A673 (cell line): ENCODE measurements at regions not wholly inside any gene's neighbourhood (a gene's known extent, or its start where the extent isn't known, plus 50 kb on each side); places are given as distances from the start of the nearest gene placed in this dataset.

Experiments used
- BruUV-seq: library from RNA; stranded (reverse); fragments of 400-500 nt; replicated peaks from 2 replicates; lab custom pipeline; 2021; lab: Mats Ljungman, UMichigan
- CTCF ChIA-PET: fragments of 300-600 bp; sonication (Branson Sonifier 250); formaldehyde crosslinking; loops from one replicate; lab custom pipeline; 2022; ENCODE audit warnings: antibody characterized with exemption; lab: Charles Lee
- POLR2A ChIA-PET: fragments of 300-600 bp; sonication (Branson Sonifier 250); formaldehyde crosslinking; loops from one replicate; lab custom pipeline; 2022; ENCODE audit warnings: antibody characterized with exemption; ENCODE audit not compliant: low non-redundant PET; lab: Charles Lee
- DNase-seq: peaks from one replicate; pipeline ENCODE4 v3.0.0-alpha.2; 2015; ENCODE audit warnings: low spot score
- H3K27ac ChIP-seq: fragments of 200-600 bp; sonication (generic); 2 replicates; pipeline ENCODE4 v1.5.1; 2016; ENCODE audit warnings: mixed run types, low read depth, mild to moderate bottlenecking, mixed read lengths, antibody characterized with exemption, low read length; ENCODE audit not compliant: poor library complexity, severe bottlenecking
- H3K27me3 ChIP-seq: fragments of 200-600 bp; sonication (generic); replicated peaks from 2 replicates; pipeline ENCODE4 v1.6.1; 2017; ENCODE audit warnings: mixed run types, low read depth, mild to moderate bottlenecking, mixed read lengths, antibody characterized with exemption, low read length; ENCODE audit not compliant: insufficient read depth, poor library complexity
- H3K36me3 ChIP-seq: fragments of 200-600 bp; sonication (generic); 2 replicates; pipeline ENCODE4 v1.6.1; 2016; ENCODE audit warnings: mixed run types, mild to moderate bottlenecking, mixed read lengths, antibody characterized with exemption, low read length; ENCODE audit not compliant: insufficient read depth, poor library complexity, severe bottlenecking
- H3K4me1 ChIP-seq: fragments of 200-600 bp; sonication (generic); 2 replicates; pipeline ENCODE4 v1.6.1; 2017; ENCODE audit warnings: mixed run types, mild to moderate bottlenecking, mixed read lengths, antibody characterized with exemption, low read length; ENCODE audit not compliant: insufficient read depth, poor library complexity, severe bottlenecking
- H3K4me3 ChIP-seq: fragments of 200-600 bp; sonication (generic); 2 replicates; pipeline ENCODE4 v1.5.1; 2016; ENCODE audit warnings: low read depth, mixed run types, mild to moderate bottlenecking, mixed read lengths, low read length; ENCODE audit not compliant: poor library complexity, severe bottlenecking
- H3K9me3 ChIP-seq: fragments of 200-600 bp; sonication (generic); 2 replicates; pipeline ENCODE4 v1.6.1; 2016; ENCODE audit warnings: mixed run types, low read depth, mild to moderate bottlenecking, mixed read lengths, antibody characterized with exemption, low read length; ENCODE audit not compliant: poor library complexity, severe bottlenecking
- EZH2 ChIP-seq: fragments of 200-600 bp; sonication (generic); IDR thresholded peaks from 2 replicates; pipeline ENCODE4 v1.6.1; 2017; ENCODE audit warnings: borderline replicate concordance, low read depth, mild to moderate bottlenecking, mixed read lengths, antibody characterized with exemption, low read length; ENCODE audit not compliant: poor library complexity, severe bottlenecking
- intact Hi-C: fragments of 100-400 bp; cut with micrococcal nuclease; formaldehyde crosslinking; loops from one replicate; pipeline ENCODE4 v1.10.0; 2022; ENCODE audit not compliant: unreplicated experiment
- TF ChIP-seq, protein P1 (sequence below): fragments of 300-800, 200-600 bp; sonication (generic); conservative IDR thresholded peaks from 2 replicates; pipeline ENCODE4 v1.5.1; 2017; ENCODE audit warnings: low read depth, mild to moderate bottlenecking, antibody characterized with exemption, low read length, moderate library complexity, mixed read lengths

DNA sequence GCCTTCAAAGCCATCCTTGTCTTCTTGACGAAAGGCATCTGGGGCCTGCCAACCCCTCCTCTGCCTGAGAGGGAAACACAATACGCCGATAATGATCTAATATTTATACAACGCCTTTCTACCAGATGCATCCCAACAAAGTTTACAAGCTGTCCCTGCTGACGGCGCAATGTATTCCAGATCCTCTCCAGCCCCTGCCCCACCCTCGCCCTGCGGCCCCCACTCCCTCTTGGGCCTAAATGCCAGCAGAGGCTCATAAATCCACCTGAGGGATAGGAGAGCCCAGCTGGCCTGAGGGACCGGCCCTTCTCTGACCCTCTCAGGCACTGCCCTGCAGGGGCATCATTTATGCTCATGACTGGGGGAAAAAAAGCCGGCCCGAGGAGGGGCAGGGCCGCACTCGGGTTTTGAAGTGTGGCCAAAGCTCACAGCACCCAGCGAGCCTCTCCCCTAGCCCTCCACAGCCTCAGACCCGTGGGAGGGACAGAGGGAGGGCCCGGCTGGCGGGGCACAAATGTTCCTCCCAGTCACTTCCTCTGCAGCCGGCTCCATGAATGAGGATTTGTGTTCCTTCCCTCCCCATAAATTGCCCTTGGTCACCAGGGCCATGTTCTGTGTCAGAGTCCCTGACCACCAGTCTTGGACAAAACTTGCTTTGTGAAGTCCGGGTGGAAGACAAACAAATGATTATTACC, 140.3 kb downstream of the FOXD2 start:
- CTCF ChIA-PET, result no interaction called here
- TF ChIP-seq, protein P1, sequence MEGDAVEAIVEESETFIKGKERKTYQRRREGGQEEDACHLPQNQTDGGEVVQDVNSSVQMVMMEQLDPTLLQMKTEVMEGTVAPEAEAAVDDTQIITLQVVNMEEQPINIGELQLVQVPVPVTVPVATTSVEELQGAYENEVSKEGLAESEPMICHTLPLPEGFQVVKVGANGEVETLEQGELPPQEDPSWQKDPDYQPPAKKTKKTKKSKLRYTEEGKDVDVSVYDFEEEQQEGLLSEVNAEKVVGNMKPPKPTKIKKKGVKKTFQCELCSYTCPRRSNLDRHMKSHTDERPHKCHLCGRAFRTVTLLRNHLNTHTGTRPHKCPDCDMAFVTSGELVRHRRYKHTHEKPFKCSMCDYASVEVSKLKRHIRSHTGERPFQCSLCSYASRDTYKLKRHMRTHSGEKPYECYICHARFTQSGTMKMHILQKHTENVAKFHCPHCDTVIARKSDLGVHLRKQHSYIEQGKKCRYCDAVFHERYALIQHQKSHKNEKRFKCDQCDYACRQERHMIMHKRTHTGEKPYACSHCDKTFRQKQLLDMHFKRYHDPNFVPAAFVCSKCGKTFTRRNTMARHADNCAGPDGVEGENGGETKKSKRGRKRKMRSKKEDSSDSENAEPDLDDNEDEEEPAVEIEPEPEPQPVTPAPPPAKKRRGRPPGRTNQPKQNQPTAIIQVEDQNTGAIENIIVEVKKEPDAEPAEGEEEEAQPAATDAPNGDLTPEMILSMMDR, result no peak
- TF ChIP-seq EZH2, result no peak
- POLR2A ChIA-PET, result interaction anchor here (0.5 kb wide), 1 partner anchor 421 kb away, joined by 4 read pairs; no protein-coding TSS in a partner anchor
- H3K4me1 ChIP-seq, result peaks cover 6% of the 10 kb centered on the region
- H3K27me3 ChIP-seq, result peaks cover 53% of the 10 kb centered on the region
- H3K27ac ChIP-seq, result no peak overlapping the region
- DNase-seq, result no peak
- H3K4me3 ChIP-seq, result no peak overlapping the region
- no TSS peak for BruUV-seq
- H3K36me3 ChIP-seq, result no peaks in the 10 kb centered on the region
- H3K9me3 ChIP-seq, result no peaks in the 10 kb centered on the region
- intact Hi-C loops, result no loop called here

DNA sequence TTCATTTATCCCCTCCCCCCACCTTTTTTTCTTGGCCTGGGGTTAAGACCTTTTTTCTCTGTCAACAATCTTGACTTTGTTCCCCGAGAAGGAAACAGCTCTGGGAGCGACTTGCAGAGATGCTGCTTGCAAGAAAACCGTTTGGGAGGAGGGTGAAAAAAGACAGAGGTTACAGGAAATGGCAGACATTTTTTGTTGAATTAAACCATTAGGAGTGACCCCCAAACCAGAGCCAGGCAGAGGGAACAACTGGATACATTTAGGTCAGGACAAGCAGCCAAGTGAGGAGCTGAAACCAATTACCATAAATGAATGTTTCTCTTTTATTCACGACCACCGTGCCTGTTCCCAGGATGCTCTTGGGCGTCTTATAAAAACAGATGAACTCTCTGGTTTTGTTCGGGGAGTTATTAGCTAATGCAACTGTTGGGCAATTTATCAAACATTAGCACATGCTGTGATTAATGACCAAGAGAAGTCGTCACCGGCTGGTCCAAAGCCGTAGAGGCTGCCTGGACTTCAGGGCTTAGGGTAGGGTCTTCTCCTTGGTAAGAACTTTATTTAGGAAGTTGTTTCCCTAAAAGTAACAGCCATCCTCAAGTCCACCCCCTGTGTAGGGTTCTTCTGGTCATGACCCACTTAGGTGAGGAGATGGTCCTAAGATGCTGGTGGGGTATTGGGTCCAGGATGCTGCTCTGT, 141.0 kb downstream of the FOXD2 start:
- Histone ChIP-seq H3K9me3 (no peaks in the 10 kb centered on the region), H3K4me3 (no peak overlapping the region), H3K36me3 (no peaks in the 10 kb centered on the region), H3K4me1 (peaks cover 6% of the 10 kb centered on the region), H3K27ac (no peak overlapping the region), H3K27me3 (peaks cover 59% of the 10 kb centered on the region)
- ChIA-PET POLR2A (interaction anchor here (0.5 kb wide), 1 partner anchor 422 kb away, joined by 4 read pairs; no protein-coding TSS in a partner anchor), CTCF (no interaction called here)
- BruUV-seq, result no TSS peak
- intact Hi-C loops, result no loop called here
- TF ChIP-seq EZH2, result no peak
- TF ChIP-seq, protein P1, result no peak
- DNase-seq, result no peak

DNA sequence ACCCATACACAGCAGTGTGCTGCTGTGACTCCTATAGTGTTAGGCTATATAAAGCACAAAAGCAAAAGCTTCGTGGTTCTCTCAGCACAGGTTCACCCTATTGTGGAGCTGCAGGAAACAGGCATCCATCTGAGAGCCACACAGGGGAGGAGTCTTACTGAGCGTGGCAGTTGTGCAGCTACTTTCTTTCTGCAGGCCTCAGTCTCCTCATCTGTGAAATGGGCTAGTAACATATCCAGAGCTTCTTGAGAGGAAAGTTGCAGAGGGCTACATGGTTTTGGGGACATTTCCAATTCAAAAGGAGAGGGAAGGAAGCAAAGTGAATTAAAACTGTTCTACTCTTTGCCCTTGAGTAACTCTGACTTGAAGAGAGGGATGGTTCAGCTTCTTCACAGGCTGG, 142.0 kb downstream of the FOXD2 start:
- intact Hi-C loops, result loop anchor here (10.0 kb wide), 1 partner anchor 145 kb away; the partner anchor contains the start of gene FOXD2
- peaks cover 66% of the 10 kb centered on the region for H3K27me3 ChIP-seq
- no peak overlapping the region for H3K27ac ChIP-seq
- peaks cover 6% of the 10 kb centered on the region for H3K4me1 ChIP-seq
- BruUV-seq, result no TSS peak
- no peak for TF ChIP-seq EZH2
- TF ChIP-seq, protein P1, result no peak
- H3K36me3 ChIP-seq, result no peaks in the 10 kb centered on the region
- ChIA-PET POLR2A (no interaction called here), CTCF (no interaction called here)
- DNase-seq, result no peak
- no peaks in the 10 kb centered on the region for H3K9me3 ChIP-seq
- no peak overlapping the region for H3K4me3 ChIP-seq
